ENCODE measurements at regions not wholly inside any gene's neighbourhood (a gene's known extent, or its start where the extent isn't known, plus 50 kb on each side); places are given as distances from the start of the nearest gene placed in this dataset.

GRCh38 chr3:65101450-65101849 lies 413.6 kb upstream of the ADAMTS9 start:
- peaks cover 15% of the 10 kb centered on the region for H3K9me3 Mint-ChIP-seq
- no peaks in the 10 kb centered on the region for H3K27me3 Mint-ChIP-seq
- no peaks in the 10 kb centered on the region for H3K4me1 Mint-ChIP-seq (ENCODE audit: low read depth in 2 of 2)
- DNase-seq (ENCODE audit: low spot score), result no peak
- ATAC-seq, result no peak
- H3K27ac Mint-ChIP-seq, result no peak overlapping the region
- no peak overlapping the region for H3K4me3 Mint-ChIP-seq
- H3K36me3 Mint-ChIP-seq, result no peaks in the 10 kb centered on the region

GRCh38 chr3:65098400-65098799 lies 410.6 kb upstream of the ADAMTS9 start:
- H3K9me3 Mint-ChIP-seq, result peaks cover 16% of the 10 kb centered on the region
- no peaks in the 10 kb centered on the region for H3K27me3 Mint-ChIP-seq
- no peaks in the 10 kb centered on the region for H3K36me3 Mint-ChIP-seq
- H3K4me3 Mint-ChIP-seq, result no peak overlapping the region
- H3K4me1 Mint-ChIP-seq (ENCODE audit: low read depth in 2 of 2), result no peaks in the 10 kb centered on the region
- DNase-seq (ENCODE audit: low spot score) (no peak), ATAC-seq (no peak)
- no peak overlapping the region for H3K27ac Mint-ChIP-seq

GRCh38 chr3:65096110-65096745 lies 408.4 kb upstream of the ADAMTS9 start:
- H3K4me1 Mint-ChIP-seq (ENCODE audit: low read depth in 2 of 2), result no peaks in the 10 kb centered on the region

GRCh38 chr3:65094723-65095122 lies 406.9 kb upstream of the ADAMTS9 start:
- peaks cover 25% of the 10 kb centered on the region for H3K9me3 Mint-ChIP-seq
- ATAC-seq, result no peak

More at GRCh38 chr3:65096110-65096745, 408.4 kb upstream of the ADAMTS9 start:
- Mint-ChIP-seq H3K9me3 (peaks cover 26% of the 10 kb centered on the region), H3K27ac (no peak overlapping the region), H3K36me3 (no peaks in the 10 kb centered on the region), H3K27me3 (no peaks in the 10 kb centered on the region), H3K4me3 (no peak overlapping the region)
- DNase-seq (ENCODE audit: low spot score), result no peak
- ATAC-seq, result no peak

GRCh38 chr3:65093641-65094040 lies 405.8 kb upstream of the ADAMTS9 start:
- H3K9me3 Mint-ChIP-seq, result peaks cover 25% of the 10 kb centered on the region

More at GRCh38 chr3:65094723-65095122, 406.9 kb upstream of the ADAMTS9 start:
- Mint-ChIP-seq H3K4me3 (no peak overlapping the region), H3K4me1 (ENCODE audit: low read depth in 2 of 2) (no peaks in the 10 kb centered on the region), H3K27me3 (no peaks in the 10 kb centered on the region), H3K36me3 (no peaks in the 10 kb centered on the region), H3K27ac (no peak overlapping the region)
- DNase-seq (ENCODE audit: low spot score), result no peak

GRCh38 chr3:65091565-65091964 lies 403.8 kb upstream of the ADAMTS9 start:
- Mint-ChIP-seq H3K36me3 (no peaks in the 10 kb centered on the region), H3K27ac (no peak overlapping the region), H3K9me3 (peaks cover 21% of the 10 kb centered on the region), H3K27me3 (no peaks in the 10 kb centered on the region), H3K4me1 (ENCODE audit: low read depth in 2 of 2) (no peaks in the 10 kb centered on the region), H3K4me3 (no peak overlapping the region)
- ATAC-seq (no peak), DNase-seq (ENCODE audit: low spot score) (no peak)

More at GRCh38 chr3:65093641-65094040, 405.8 kb upstream of the ADAMTS9 start:
- DNase-seq (ENCODE audit: low spot score) (no peak), ATAC-seq (no peak)
- Mint-ChIP-seq H3K36me3 (no peaks in the 10 kb centered on the region), H3K27me3 (no peaks in the 10 kb centered on the region), H3K27ac (no peak overlapping the region), H3K4me1 (ENCODE audit: low read depth in 2 of 2) (no peaks in the 10 kb centered on the region), H3K4me3 (no peak overlapping the region)

- no peak for DNase-seq (ENCODE audit: low spot score)
- no peaks in the 10 kb centered on the region for H3K4me1 Mint-ChIP-seq (ENCODE audit: low read depth in 2 of 2)
- ATAC-seq, result no peak
- no peak overlapping the region for H3K4me3 Mint-ChIP-seq
- H3K36me3 Mint-ChIP-seq, result no peaks in the 10 kb centered on the region
- no peaks in the 10 kb centered on the region for H3K27me3 Mint-ChIP-seq
- no peak overlapping the region for H3K27ac Mint-ChIP-seq
- H3K9me3 Mint-ChIP-seq, result peaks cover 14% of the 10 kb centered on the region
Observed at GRCh38 chr3:65083240-65083639, 395.4 kb upstream of the ADAMTS9 start.

GRCh38 chr3:65081536-65081935 lies 393.7 kb upstream of the ADAMTS9 start:
- DNase-seq (ENCODE audit: low spot score) (no peak), ATAC-seq (no peak)
- H3K27me3 Mint-ChIP-seq, result no peaks in the 10 kb centered on the region
- H3K36me3 Mint-ChIP-seq, result no peaks in the 10 kb centered on the region
- no peak overlapping the region for H3K27ac Mint-ChIP-seq
- H3K9me3 Mint-ChIP-seq, result peaks cover 14% of the 10 kb centered on the region
- H3K4me3 Mint-ChIP-seq, result no peak overlapping the region
- H3K4me1 Mint-ChIP-seq (ENCODE audit: low read depth in 2 of 2), result no peaks in the 10 kb centered on the region

GRCh38 chr3:65080432-65080831 lies 392.6 kb upstream of the ADAMTS9 start:
- no peak for DNase-seq (ENCODE audit: low spot score)
- Mint-ChIP-seq H3K27ac (no peak overlapping the region), H3K27me3 (no peaks in the 10 kb centered on the region), H3K4me3 (no peak overlapping the region), H3K9me3 (peaks cover 13% of the 10 kb centered on the region), H3K36me3 (no peaks in the 10 kb centered on the region), H3K4me1 (ENCODE audit: low read depth in 2 of 2) (no peaks in the 10 kb centered on the region)
- no peak for ATAC-seq

- H3K9me3 Mint-ChIP-seq, result peaks cover 8% of the 10 kb centered on the region
- ATAC-seq (no peak), DNase-seq (ENCODE audit: low spot score) (no peak)
- H3K27ac Mint-ChIP-seq, result no peak overlapping the region
- no peaks in the 10 kb centered on the region for H3K4me1 Mint-ChIP-seq (ENCODE audit: low read depth in 2 of 2)
- H3K27me3 Mint-ChIP-seq, result no peaks in the 10 kb centered on the region
- no peaks in the 10 kb centered on the region for H3K36me3 Mint-ChIP-seq
- H3K4me3 Mint-ChIP-seq, result no peak overlapping the region
Observed at GRCh38 chr3:65079560-65079959, 391.8 kb upstream of the ADAMTS9 start.

GRCh38 chr3:65078748-65079147 lies 390.9 kb upstream of the ADAMTS9 start:
- no peak overlapping the region for H3K4me3 Mint-ChIP-seq
- no peaks in the 10 kb centered on the region for H3K27me3 Mint-ChIP-seq
- no peak overlapping the region for H3K27ac Mint-ChIP-seq
- ATAC-seq, result no peak
- no peak for DNase-seq (ENCODE audit: low spot score)
- no peaks in the 10 kb centered on the region for H3K4me1 Mint-ChIP-seq (ENCODE audit: low read depth in 2 of 2)
- no peaks in the 10 kb centered on the region for H3K36me3 Mint-ChIP-seq
- H3K9me3 Mint-ChIP-seq, result peaks cover 8% of the 10 kb centered on the region

GRCh38 chr3:65077124-65077523 lies 389.3 kb upstream of the ADAMTS9 start:
- H3K36me3 Mint-ChIP-seq, result no peaks in the 10 kb centered on the region
- H3K27me3 Mint-ChIP-seq, result no peaks in the 10 kb centered on the region
- no peak overlapping the region for H3K27ac Mint-ChIP-seq
- H3K4me1 Mint-ChIP-seq (ENCODE audit: low read depth in 2 of 2), result no peaks in the 10 kb centered on the region
- peaks cover 15% of the 10 kb centered on the region for H3K9me3 Mint-ChIP-seq
- ATAC-seq, result no peak
- DNase-seq (ENCODE audit: low spot score), result no peak
- no peak overlapping the region for H3K4me3 Mint-ChIP-seq

GRCh38 chr3:65070968-65071367 lies 383.2 kb upstream of the ADAMTS9 start:
- peaks cover 13% of the 10 kb centered on the region for H3K9me3 Mint-ChIP-seq
- DNase-seq (ENCODE audit: low spot score) (no peak), ATAC-seq (no peak)
- H3K27me3 Mint-ChIP-seq, result no peaks in the 10 kb centered on the region
- no peaks in the 10 kb centered on the region for H3K36me3 Mint-ChIP-seq
- no peak overlapping the region for H3K4me3 Mint-ChIP-seq
- H3K27ac Mint-ChIP-seq, result no peak overlapping the region
- H3K4me1 Mint-ChIP-seq (ENCODE audit: low read depth in 2 of 2), result no peaks in the 10 kb centered on the region

- H3K36me3 Mint-ChIP-seq, result peaks cover 5% of the 10 kb centered on the region
- no peak overlapping the region for H3K4me3 Mint-ChIP-seq
- ATAC-seq, result no peak
- DNase-seq (ENCODE audit: low spot score), result no peak
- H3K27ac Mint-ChIP-seq, result no peak overlapping the region
- H3K27me3 Mint-ChIP-seq, result no peaks in the 10 kb centered on the region
- no peaks in the 10 kb centered on the region for H3K4me1 Mint-ChIP-seq (ENCODE audit: low read depth in 2 of 2)
- H3K9me3 Mint-ChIP-seq, result peaks cover 19% of the 10 kb centered on the region
Observed at GRCh38 chr3:65060904-65061303, 373.1 kb upstream of the ADAMTS9 start.

GRCh38 chr3:65052101-65052500 lies 364.3 kb upstream of the ADAMTS9 start:
- Mint-ChIP-seq H3K27ac (no peak overlapping the region), H3K36me3 (peaks cover 11% of the 10 kb centered on the region), H3K9me3 (peaks cover 29% of the 10 kb centered on the region), H3K4me3 (no peak overlapping the region), H3K4me1 (ENCODE audit: low read depth in 2 of 2) (no peaks in the 10 kb centered on the region), H3K27me3 (no peaks in the 10 kb centered on the region)
- DNase-seq (ENCODE audit: low spot score) (no peak), ATAC-seq (no peak)

Data from natural killer cell treated with Interleukin-12 subunit alpha and Interleukin-12 subunit beta and Interleukin-15 and Interleukin-18, amount 100 ng/mL, for 72 hours (primary cell).